GM12872 (cell line): ENCODE measurements at regions not wholly inside any gene's neighbourhood (a gene's known extent, or its start where the extent isn't known, plus 50 kb on each side); places are given as distances from the start of the nearest gene placed in this dataset.

Experiments used
- CTCF ChIP-seq: IDR thresholded peaks from 3 replicates; pipeline ENCODE4 v1.5.1; 2011; ENCODE audit warnings: low read depth, mild to moderate bottlenecking, low read length, moderate library complexity; ENCODE audit not compliant: insufficient read depth

- TF ChIP-seq CTCF = no peak
These were observed 210.5 kb upstream of the C16orf82 start for GRCh38 chr16:26856271-26856670.

- TF ChIP-seq CTCF = no peak
These were observed 209.9 kb upstream of the C16orf82 start for GRCh38 chr16:26856791-26857190.

- no peak for TF ChIP-seq CTCF
These were observed 209.4 kb upstream of the C16orf82 start for GRCh38 chr16:26857371-26857770.

GRCh38 chr16:26860506-26860905, 206.2 kb upstream of the C16orf82 start:
- TF ChIP-seq CTCF = no peak

- no peak for TF ChIP-seq CTCF
These were observed 202.8 kb upstream of the C16orf82 start for GRCh38 chr16:26863931-26864330.

GRCh38 chr16:26877421-26877820, 189.3 kb upstream of the C16orf82 start:
- TF ChIP-seq CTCF = no peak

GRCh38 chr16:26885674-26886073, 181.1 kb upstream of the C16orf82 start:
- TF ChIP-seq CTCF = no peak

GRCh38 chr16:26889740-26890139, 177.0 kb upstream of the C16orf82 start:
- TF ChIP-seq CTCF = no peak
